Type B pancreatic cell (in vitro differentiated cells): ENCODE measurements at regions not wholly inside any gene's neighbourhood (a gene's known extent, or its start where the extent isn't known, plus 50 kb on each side); places are given as distances from the start of the nearest gene placed in this dataset.

Experiments
- DNase-seq: peaks from one replicate; pipeline ENCODE4 v3.0.0; 2021; ENCODE audit warnings: mixed read lengths; ENCODE audit not compliant: unreplicated experiment; ENCODE audit errors: extremely low spot score
- H3K27ac Mint-ChIP-seq: 2 replicates; pipeline ENCODE4 v1.8.0; 2021; ENCODE audit warnings: mild to moderate bottlenecking, mixed read lengths
- H3K27me3 Mint-ChIP-seq: 2 replicates; pipeline ENCODE4 v1.8.0; 2021; ENCODE audit warnings: mixed read lengths
- H3K36me3 Mint-ChIP-seq: 2 replicates; pipeline ENCODE4 v1.8.0; 2021; ENCODE audit warnings: mixed read lengths
- H3K4me1 Mint-ChIP-seq: one replicate; pipeline ENCODE4 v1.8.0; 2021; ENCODE audit warnings: mixed read lengths; ENCODE audit not compliant: unreplicated experiment
- H3K4me3 Mint-ChIP-seq: 2 replicates; pipeline ENCODE4 v1.8.0; 2021; ENCODE audit warnings: mild to moderate bottlenecking, mixed read lengths
- H3K9me3 Mint-ChIP-seq: 2 replicates; pipeline ENCODE4 v1.8.0; 2021; ENCODE audit warnings: mixed read lengths
- TF ChIP-seq, protein P1 (sequence below): fragments of 200-600 bp; sonication (generic); conservative IDR thresholded peaks from 2 replicates; pipeline ENCODE4 v1.5.0; 2021; ENCODE audit warnings: antibody characterized with exemption, mild to moderate bottlenecking

GRCh38 chr5:124182133-124182532, 564.3 kb downstream of the ZNF608 start:
- H3K4me3 Mint-ChIP-seq: no peak overlapping the region
- no peak for DNase-seq
- no peak overlapping the region for H3K27ac Mint-ChIP-seq
- TF ChIP-seq, protein P1, sequence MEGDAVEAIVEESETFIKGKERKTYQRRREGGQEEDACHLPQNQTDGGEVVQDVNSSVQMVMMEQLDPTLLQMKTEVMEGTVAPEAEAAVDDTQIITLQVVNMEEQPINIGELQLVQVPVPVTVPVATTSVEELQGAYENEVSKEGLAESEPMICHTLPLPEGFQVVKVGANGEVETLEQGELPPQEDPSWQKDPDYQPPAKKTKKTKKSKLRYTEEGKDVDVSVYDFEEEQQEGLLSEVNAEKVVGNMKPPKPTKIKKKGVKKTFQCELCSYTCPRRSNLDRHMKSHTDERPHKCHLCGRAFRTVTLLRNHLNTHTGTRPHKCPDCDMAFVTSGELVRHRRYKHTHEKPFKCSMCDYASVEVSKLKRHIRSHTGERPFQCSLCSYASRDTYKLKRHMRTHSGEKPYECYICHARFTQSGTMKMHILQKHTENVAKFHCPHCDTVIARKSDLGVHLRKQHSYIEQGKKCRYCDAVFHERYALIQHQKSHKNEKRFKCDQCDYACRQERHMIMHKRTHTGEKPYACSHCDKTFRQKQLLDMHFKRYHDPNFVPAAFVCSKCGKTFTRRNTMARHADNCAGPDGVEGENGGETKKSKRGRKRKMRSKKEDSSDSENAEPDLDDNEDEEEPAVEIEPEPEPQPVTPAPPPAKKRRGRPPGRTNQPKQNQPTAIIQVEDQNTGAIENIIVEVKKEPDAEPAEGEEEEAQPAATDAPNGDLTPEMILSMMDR: no peak
- peaks cover 6% of the 10 kb centered on the region for H3K9me3 Mint-ChIP-seq
- peaks cover 3% of the 10 kb centered on the region for H3K27me3 Mint-ChIP-seq
- H3K36me3 Mint-ChIP-seq: peaks cover 3% of the 10 kb centered on the region
- H3K4me1 Mint-ChIP-seq: peaks cover 15% of the 10 kb centered on the region

DNA sequence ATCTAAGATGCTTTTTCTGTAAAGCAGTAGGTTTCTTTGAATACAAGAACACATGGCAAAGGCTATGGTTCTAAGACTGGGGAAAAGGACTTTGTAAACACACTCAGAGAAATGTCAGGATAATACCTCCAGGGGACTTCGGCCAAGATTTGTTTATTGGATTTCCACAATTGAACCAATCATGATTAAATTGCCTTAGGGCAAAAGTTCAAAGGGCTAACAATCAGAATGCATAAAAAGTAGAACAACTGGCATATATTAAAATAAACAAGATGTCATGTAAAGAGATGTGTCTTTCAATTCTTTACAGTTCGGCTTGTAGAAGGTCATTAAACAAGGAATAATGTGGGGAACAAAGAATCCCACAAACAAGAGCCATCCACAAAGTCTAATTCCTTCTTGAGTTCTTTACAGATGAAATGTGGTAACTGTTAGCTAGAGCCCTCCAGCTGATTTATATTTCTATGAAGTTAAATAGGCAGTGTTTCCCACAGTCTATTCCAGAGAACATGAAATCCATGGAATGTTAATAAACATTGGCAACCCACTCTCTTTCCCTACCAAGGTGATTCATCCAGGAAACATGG, 565.5 kb downstream of the ZNF608 start:
- Mint-ChIP-seq H3K36me3 (no peaks in the 10 kb centered on the region), H3K4me1 (peaks cover 15% of the 10 kb centered on the region), H3K27me3 (peaks cover 3% of the 10 kb centered on the region), H3K4me3 (no peak overlapping the region), H3K9me3 (peaks cover 6% of the 10 kb centered on the region), H3K27ac (no peak overlapping the region)
- no peak for DNase-seq
- TF ChIP-seq, protein P1: no peak

DNA sequence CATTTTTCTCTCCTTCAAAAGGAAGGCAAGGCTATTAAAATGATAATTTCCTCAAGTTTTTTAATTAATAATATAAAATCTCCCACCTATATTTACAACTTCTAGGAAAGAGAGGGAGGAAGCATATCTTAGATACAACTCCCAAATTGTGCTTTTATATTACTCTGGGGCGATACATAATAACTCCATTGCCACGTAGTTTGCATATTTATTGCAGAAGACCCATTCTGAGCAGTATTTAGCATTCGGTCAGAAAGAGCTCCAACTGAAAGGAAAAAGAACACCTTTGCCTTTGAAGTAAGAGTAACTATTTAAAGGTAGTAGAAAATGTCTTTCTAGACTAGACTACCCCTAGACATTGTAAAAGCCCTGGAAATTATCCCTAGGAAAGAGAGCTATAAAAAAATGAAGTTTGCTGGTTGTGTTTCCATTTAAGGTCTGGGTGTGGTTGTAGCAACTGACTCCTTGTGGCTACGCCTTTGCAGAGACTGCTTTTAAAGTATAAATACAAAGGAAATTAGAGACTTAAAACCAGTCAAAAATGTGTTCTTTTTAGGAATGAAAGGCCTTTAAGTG, 566.1 kb downstream of the ZNF608 start:
- peaks cover 3% of the 10 kb centered on the region for H3K27me3 Mint-ChIP-seq
- no peak for DNase-seq
- H3K27ac Mint-ChIP-seq: no peak overlapping the region
- TF ChIP-seq, protein P1: no peak
- H3K9me3 Mint-ChIP-seq: peaks cover 6% of the 10 kb centered on the region
- H3K4me3 Mint-ChIP-seq: no peak overlapping the region
- peaks cover 15% of the 10 kb centered on the region for H3K4me1 Mint-ChIP-seq
- no peaks in the 10 kb centered on the region for H3K36me3 Mint-ChIP-seq

DNA sequence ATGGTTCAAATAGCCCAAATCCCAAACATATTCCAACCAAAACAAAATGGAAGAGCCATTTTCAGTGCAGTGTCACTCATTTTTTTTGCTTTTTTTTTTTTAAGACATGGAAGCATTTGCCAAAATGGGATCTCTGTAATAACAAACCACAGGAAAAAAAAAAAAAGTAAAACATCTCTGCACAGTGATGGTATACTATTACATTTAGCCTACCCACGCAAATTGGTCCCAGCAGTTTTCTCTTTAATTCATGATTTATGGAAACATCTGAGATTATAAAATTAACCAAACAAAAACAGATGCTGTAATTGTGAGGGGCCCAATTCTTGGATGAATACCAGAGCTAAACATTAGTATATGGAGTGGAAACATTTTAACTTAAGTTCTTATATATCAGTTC, 566.6 kb downstream of the ZNF608 start:
- Mint-ChIP-seq H3K4me3 (no peak overlapping the region), H3K4me1 (peaks cover 15% of the 10 kb centered on the region), H3K36me3 (no peaks in the 10 kb centered on the region), H3K9me3 (peaks cover 6% of the 10 kb centered on the region), H3K27ac (no peak overlapping the region), H3K27me3 (no peaks in the 10 kb centered on the region)
- DNase-seq: no peak
- TF ChIP-seq, protein P1: no peak

GRCh38 chr5:124178050-124178449, 568.4 kb downstream of the ZNF608 start:
- H3K9me3 Mint-ChIP-seq: peaks cover 7% of the 10 kb centered on the region
- TF ChIP-seq, protein P1: no peak
- no peaks in the 10 kb centered on the region for H3K27me3 Mint-ChIP-seq
- DNase-seq: no peak
- peaks cover 15% of the 10 kb centered on the region for H3K4me1 Mint-ChIP-seq
- H3K36me3 Mint-ChIP-seq: no peaks in the 10 kb centered on the region
- H3K27ac Mint-ChIP-seq: no peak overlapping the region
- no peak overlapping the region for H3K4me3 Mint-ChIP-seq
